ENCODE measurements at regions not wholly inside any gene's neighbourhood (a gene's known extent, or its start where the extent isn't known, plus 50 kb on each side); places are given as distances from the start of the nearest gene placed in this dataset.

DNA sequence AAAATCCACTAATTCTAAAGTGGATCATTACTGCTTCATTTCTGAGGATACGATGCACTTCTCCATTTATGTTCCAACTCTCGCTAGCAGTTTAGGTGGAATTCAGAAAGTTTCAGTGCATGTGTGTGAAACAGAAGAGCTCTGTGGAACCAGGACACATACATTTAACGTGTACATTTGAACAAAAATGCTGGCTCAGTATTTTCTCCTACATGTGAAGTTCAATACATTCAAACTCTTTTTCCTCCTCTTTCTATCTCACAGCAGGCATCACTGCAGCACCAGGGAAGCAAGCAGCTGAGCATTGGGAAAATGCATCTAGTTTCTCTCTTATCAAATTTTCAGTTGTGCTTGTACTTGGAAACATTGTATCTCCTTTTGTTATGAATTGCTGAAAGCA lies 169.4 kb upstream of the CNTN1 start:
- DNase-seq (ENCODE audit: low read depth), result no peak
- no peak for TF ChIP-seq CTCF (IDR thresholded peaks at IDR 0.05; ENCODE audit: control insufficient read depth, insufficient read depth, low read depth, low read length, missing control alignments)
- no peak overlapping the region for H3K4me3 ChIP-seq (ENCODE audit: control insufficient read depth, low read depth, low read length)

DNA sequence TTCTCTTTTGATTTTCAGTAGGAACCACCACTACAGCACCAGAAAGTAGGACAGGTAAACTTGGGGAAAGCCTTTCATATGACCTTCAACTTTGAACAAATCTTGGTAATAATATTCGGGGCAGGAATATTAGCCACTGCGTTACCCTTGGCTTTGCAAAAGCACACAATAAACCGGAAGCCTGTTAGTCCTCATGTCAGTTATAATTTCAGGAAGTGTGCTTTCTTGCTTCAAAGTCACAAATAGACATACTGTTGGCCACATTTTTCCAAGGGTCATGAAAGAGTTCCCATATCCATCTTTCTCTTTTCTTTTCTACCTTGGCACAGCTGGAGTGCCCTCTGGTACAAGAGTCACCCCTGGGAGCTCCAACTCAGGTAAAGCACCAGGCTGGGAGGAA lies 167.2 kb upstream of the CNTN1 start:
- no peak overlapping the region for H3K4me3 ChIP-seq (ENCODE audit: control insufficient read depth, low read depth, low read length)
- DNase-seq (ENCODE audit: low read depth), result no peak
- no peak for TF ChIP-seq CTCF (IDR thresholded peaks at IDR 0.05; ENCODE audit: control insufficient read depth, insufficient read depth, low read depth, low read length, missing control alignments)

DNA sequence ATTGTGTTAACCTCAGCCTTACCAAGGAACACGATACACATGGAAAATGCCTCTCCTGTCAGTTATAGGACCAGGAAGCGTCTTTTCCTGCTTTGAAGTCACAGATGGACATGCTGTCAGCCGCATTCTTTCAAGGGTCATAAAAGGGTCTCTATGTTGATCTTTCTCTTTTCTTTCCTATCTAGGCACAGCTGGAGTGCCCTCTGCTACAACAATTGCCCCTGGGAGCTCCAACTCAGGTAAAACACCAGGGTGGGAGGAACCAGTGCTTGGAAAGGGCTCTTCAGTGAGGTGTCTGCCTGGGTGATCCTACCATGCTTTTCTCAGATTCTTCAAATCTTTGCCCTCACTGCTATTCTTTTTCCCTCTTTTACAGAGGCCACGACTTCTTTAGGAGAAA lies 157.4 kb upstream of the CNTN1 start:
- no peak for DNase-seq (ENCODE audit: low read depth)
- no peak overlapping the region for H3K4me3 ChIP-seq (ENCODE audit: control insufficient read depth, low read depth, low read length)
- no peak for TF ChIP-seq CTCF (IDR thresholded peaks at IDR 0.05; ENCODE audit: control insufficient read depth, insufficient read depth, low read depth, low read length, missing control alignments)

GRCh38 chr12:40551466-40551865 lies 140.8 kb upstream of the CNTN1 start:
- no peak for TF ChIP-seq CTCF (IDR thresholded peaks at IDR 0.05; ENCODE audit: control insufficient read depth, insufficient read depth, low read depth, low read length, missing control alignments)

GRCh38 chr12:40552868-40553267 lies 139.4 kb upstream of the CNTN1 start:
- H3K4me3 ChIP-seq (ENCODE audit: control insufficient read depth, low read depth, low read length), result no peak overlapping the region
- no peak for TF ChIP-seq CTCF (IDR thresholded peaks at IDR 0.05; ENCODE audit: control insufficient read depth, insufficient read depth, low read depth, low read length, missing control alignments)
- DNase-seq (ENCODE audit: low read depth), result no peak

More at GRCh38 chr12:40551466-40551865, 140.8 kb upstream of the CNTN1 start:
- no peak for DNase-seq (ENCODE audit: low read depth)
- no peak overlapping the region for H3K4me3 ChIP-seq (ENCODE audit: control insufficient read depth, low read depth, low read length)

GRCh38 chr12:40557980-40558379 lies 134.3 kb upstream of the CNTN1 start:
- H3K4me3 ChIP-seq (ENCODE audit: control insufficient read depth, low read depth, low read length), result no peak overlapping the region
- TF ChIP-seq CTCF (IDR thresholded peaks at IDR 0.05; ENCODE audit: control insufficient read depth, insufficient read depth, low read depth, low read length, missing control alignments), result no peak
- no peak for DNase-seq (ENCODE audit: low read depth)

- H3K4me3 ChIP-seq (ENCODE audit: control insufficient read depth, low read depth, low read length), result no peak overlapping the region
- no peak for TF ChIP-seq CTCF (IDR thresholded peaks at IDR 0.05; ENCODE audit: control insufficient read depth, insufficient read depth, low read depth, low read length, missing control alignments)
- DNase-seq (ENCODE audit: low read depth), result no peak
These were observed 132.4 kb upstream of the CNTN1 start for GRCh38 chr12:40559865-40560264.

Data from AG09309 (cell line).